C4-2B (cell line): ENCODE measurements at regions not wholly inside any gene's neighbourhood (a gene's known extent, or its start where the extent isn't known, plus 50 kb on each side); places are given as distances from the start of the nearest gene placed in this dataset.

Source experiments
- CTCF ChIP-seq: fragments of 450-650 bp; conservative IDR thresholded peaks from 2 replicates; pipeline ENCODE4 v1.5.1; 2017; ENCODE audit warnings: mild to moderate bottlenecking
- ZFX ChIP-seq: fragments of 450-650 bp; IDR thresholded peaks from 2 replicates; pipeline ENCODE4 v1.6.1; 2017

DNA sequence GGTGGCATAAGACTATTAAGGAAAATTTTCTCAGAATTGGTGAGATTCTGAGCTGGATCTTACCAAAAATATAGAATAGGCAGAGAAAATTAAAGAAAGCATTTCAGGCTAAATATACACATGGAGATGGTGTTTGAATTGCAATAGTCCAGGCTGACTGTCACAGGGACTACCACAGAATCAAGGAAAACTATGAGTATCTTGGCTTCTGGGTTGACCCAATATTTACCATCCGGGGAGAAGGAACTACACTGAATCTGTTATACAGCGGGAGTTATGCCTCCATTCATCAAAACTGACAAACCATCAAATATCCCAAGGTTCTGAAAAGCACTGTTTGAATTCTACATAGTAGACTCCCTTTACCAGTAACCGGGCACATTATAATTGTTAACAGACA is 102.2 kb downstream of the TUSC7 start:
- no peak for TF ChIP-seq CTCF
- no peak for TF ChIP-seq ZFX
